Stimulated activated CD4-positive, alpha-beta T cell treated with anti-CD3 and anti-CD28 coated beads, Interleukin-4, amount 100 ng/mL, for 24 hours (primary cell): ENCODE measurements at regions not wholly inside any gene's neighbourhood (a gene's known extent, or its start where the extent isn't known, plus 50 kb on each side); places are given as distances from the start of the nearest gene placed in this dataset.
"Not testable (repeated sequence)": the region's sequence is repeated elsewhere in the genome, so short reads cannot be mapped to it uniquely, and the experiment has no call there.

ENCODE experiments used
- DNase-seq: peaks from one replicate; pipeline ENCODE4 v3.0.0-alpha.2; 2020

DNA sequence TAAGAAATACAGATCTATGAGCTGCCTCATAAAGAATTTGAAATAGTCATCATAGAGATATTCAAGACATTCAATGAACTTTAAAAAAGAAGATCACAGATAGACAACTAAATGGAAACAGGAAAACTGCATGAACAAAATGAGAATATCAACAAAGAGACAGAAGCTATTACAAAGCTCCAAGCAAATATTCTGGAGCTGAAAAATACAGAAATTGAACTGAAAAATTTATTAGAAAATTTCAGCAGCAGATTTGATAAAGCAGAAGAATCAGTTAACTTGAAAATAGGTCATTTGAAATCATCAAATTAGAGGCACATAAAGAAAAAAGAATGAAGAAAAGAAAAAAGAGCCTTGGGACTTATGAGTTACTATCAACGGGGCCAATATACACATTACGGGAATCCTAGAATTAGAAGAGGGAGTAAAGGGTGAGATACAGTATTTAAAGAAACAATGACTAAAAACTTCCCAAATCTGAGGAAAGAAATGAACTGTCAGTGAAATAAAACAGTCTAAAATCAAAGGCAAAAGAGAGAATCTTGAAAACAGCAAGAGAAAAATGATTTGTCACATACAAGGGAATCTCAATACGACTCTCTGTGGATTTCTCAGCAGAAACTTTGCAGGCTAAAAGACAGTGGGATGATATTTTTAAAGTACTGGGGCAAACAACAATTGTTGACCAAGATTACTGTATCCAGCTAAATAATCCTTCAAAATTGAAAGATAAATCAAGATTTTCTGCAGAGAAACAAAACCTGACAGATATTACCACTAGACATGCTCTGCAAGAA lies 641.6 kb downstream of the ANKRD50 start:
- no peak for DNase-seq

DNA sequence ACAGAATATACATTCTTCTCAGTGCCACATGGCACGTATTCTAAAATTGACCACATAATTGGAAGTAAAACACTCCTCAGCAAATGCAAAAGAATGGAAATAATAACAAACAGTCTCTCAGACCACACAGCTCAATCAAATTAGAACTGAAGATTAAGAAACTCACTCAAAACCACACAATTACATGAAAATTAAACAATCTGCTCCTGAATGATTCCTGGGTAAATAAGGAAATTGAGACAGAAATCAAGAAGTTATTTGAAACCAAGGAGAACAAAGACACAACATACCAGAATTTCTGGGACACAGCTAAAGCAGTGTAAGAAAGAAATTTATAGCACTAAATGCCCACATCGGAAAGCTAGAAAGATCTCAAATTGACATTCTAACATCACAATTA lies 637.3 kb downstream of the ANKRD50 start:
- DNase-seq = not testable (repeated sequence)

DNA sequence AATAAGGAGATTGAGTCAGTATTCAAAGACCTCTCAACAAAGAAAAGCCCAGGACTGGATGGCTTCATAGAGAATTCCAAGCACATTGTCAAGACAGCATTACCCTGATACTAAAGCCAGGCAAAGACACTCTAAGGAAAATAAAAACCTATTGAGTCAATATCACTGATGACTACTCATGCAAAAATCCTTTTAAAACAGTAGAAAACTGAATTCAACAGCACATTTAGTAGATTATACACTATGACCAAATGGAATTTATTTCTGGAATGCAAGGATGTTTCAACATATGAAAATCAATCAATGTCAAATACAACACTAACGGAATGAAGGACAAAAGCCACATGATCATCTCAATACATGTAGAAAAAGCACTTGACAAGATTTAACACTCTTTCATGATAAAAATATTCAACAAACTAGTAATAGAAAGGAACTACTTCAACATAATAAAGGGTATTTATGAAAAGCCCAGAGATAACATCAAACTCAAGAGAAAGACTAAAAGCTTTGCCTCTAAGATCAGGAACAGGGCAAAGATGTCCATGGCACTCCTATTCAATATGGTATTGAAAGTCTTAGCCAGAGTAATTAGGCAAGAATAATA lies 633.3 kb downstream of the ANKRD50 start:
- no peak for DNase-seq

DNA sequence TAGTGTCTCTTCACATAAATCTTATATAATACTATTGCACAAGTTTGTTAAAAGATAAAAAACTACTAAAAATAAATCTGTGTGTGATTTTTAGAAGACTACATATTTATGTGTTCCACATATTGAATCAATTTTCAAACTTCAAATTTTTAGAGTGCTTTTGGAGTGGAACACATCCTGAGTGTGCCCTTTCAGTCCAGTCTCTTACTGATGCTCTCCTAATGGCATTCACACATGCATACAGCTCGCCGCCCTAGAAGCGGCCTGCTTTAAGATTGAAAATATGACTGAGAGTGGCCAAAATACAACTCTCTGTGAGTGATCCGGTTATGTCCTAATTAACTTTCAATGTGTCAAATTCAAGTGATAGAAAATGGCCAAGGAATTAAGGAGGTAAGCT lies 628.8 kb downstream of the ANKRD50 start:
- DNase-seq = no peak

DNA sequence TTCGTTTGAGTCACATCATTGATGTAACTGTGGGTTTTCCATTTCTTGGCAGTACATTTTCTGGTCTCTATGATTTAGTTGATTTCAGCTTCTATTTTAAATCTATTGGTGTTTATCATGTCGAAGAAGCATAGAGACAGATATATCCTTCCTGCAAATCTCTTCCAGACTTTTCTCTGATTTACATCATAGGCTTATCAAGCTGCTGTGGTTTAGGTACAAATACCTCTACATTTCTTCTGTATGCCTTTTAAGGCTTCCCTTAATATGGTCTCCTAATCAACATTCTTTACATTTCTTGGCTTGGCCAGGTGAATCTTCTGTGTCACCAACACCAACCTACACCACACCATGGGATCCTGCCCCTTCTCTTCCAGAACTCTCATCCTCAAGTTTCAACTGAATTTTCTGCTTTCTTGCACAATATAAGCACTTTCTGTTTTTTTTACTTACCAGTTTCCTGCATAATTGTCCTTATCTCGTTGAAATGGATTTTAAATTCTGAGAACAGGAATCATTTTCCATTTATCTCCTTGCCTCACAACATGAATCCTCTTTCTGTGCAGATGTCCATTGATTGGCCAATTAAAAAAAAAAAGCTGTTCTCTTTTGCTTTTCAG lies 626.9 kb downstream of the ANKRD50 start:
- DNase-seq = no peak

DNA sequence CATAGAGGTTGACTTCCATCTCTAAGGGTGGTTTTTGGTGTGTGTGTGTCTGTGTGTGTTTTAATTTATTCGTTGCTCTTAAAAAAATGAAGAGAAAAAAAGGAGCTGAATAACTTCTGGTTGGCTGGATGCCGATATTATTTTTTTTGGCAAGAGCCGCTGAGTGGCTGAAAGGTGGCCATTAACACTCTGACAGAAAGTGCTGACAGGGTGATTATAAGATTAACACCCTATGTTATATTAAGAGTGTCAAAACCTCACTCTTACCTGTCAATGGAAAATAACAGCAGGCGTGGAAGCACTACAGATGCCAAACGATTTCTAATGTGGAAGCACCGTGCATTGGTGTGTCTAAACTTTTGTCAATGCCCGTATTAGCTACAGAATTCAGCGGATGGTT lies 622.5 kb downstream of the ANKRD50 start:
- no peak for DNase-seq

DNA sequence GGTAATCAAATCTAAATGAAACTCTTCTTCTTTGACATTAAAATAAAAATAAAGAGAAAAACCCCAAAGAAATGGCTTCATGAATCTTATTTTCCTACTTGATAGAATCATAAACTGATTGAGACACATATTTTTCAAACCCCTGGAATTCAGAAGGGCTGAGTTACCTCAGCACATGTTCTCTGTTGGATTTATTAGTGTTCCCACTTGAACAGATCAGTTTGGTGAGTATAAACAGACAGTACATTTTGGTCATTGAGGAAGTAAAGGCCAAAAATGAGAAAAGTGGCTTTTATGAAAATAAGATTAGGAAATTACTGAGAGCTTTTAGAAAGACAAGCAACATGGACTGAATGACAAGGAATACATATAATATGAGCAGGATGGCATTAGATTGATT lies 620.4 kb downstream of the ANKRD50 start:
- DNase-seq = no peak

DNA sequence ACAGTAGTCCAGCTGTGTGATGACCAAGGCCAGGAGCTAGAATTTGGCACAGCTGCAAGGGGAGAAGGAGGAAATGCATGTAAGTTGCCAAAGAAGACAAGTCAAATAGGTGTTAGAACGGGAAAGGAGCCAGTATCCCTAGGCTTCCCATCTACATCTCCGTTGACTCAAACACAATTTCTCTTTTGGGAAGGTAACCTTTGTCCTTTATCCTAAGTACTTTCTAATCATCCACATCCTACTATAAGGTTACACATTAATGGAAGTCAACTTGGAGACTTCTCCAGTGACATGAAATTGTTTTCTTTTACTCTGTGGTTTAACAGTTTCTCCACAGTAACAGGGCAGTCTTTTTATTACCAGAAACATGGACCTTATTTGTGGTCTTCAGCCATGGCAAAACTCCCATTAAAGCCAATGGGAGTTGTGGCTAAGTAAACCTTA lies 620.0 kb downstream of the ANKRD50 start:
- DNase-seq = no peak

DNA sequence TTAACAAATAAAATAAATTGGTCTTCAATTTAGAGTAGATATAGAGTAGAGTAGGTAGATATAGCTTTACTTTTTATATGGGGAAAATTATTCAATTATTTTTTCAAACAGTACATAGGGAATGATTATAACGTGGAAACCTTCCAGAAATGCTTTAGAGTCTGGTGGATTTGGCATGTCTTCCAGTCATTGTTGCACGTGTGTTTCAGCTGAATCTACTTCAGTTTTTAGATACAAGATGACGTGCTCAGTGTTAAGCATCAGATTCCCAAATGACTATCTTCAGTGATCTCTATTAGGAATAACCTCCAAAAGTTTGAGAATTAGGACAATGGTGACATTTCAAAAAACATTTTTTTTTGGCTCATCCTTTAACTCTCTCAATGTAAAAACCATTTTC lies 616.9 kb downstream of the ANKRD50 start:
- DNase-seq = no peak

DNA sequence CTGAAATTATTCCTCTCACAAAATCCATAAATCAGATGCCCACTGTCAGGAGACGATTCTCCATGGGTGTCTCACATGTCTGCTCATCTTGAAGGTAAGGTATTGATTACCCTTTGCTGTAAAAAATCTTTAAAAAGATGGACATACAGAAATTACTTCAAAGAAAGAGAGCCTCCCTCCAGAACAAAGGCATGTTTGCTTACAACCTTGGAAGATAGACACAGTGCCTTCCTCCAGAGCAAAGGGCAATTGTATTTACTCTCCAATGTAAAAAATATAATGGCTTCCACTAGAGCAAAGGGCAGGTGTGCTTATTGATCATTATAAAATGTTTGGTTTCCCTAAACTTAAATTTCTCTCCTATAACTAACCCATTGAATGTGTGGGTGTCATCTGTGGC lies 616.2 kb downstream of the ANKRD50 start:
- DNase-seq = no peak

DNA sequence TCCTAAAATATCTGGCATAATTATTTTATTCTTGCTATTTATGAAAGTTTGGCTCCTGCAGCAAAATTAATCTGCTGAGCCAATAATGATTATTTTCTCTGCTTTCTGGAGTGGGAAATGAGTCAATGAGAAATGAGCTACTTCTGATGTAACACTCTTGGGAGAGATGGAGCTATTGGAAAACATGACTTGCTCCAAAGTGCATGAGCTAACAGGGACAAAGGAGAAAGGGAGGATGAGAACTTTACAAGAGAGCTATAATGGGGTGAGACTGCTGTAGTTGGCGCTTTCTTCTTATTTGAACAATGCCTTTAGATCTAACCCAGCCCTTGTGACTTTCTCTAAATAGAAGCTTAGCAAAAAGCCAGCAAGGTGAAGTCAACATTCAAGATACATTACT lies 615.1 kb downstream of the ANKRD50 start:
- DNase-seq = no peak

DNA sequence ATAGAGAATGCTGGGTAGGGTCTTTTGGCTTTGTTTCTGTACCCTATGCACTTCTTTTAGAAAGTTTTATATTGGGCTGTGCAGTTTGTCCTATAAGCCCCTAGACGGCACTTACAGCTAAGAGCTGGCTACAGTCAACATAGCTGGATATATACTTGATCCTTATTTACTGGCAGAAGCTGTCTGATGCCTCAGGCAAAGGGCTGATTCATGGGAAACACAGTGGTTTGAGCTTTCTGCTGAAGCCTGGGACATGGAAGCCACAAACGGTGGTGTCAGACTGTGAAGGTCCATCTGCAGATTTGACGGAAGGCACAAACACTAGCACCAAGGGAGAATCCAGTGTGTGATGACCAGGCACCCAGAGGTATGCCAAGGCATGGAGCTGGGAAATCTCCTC lies 608.4 kb downstream of the ANKRD50 start:
- DNase-seq = no peak

DNA sequence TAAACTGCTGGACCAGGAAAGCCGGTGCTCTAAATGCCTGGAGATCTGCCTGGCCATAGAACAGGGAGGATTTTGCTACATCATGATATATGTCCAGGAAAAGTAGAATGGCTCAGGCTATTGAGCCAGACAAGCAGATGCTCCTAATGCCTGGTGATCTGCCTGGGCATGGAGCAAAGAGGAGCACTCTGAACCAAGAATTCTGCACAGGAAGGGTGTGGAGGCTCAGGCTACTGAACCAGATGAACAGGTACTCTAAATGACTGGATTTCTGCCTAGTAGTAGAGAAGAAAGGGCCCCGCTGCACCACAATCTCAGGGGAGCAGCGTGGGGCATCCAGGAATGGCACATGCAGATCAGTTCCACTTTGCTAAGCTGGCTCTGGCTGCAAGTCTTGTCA lies 607.9 kb downstream of the ANKRD50 start:
- no peak for DNase-seq

DNA sequence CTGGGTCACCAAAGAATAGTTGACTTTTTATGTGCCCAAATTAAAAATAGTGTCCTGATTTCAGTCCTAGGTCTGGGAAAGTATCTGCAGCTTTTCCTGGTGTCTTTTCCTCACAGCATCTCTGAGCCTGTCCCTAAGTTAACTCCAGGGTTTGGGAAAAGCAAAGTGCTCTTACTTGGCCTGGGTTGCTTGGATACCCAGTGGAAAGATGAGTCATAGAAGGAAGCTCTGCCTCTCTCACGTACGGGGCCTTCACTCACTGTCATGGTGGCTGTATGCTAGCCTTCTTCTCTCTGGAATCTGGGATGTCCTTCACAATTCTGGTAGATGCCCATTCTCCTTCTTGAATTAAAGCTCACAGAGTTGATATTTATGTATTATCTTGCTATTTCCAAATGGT lies 607.3 kb downstream of the ANKRD50 start:
- no peak for DNase-seq

DNA sequence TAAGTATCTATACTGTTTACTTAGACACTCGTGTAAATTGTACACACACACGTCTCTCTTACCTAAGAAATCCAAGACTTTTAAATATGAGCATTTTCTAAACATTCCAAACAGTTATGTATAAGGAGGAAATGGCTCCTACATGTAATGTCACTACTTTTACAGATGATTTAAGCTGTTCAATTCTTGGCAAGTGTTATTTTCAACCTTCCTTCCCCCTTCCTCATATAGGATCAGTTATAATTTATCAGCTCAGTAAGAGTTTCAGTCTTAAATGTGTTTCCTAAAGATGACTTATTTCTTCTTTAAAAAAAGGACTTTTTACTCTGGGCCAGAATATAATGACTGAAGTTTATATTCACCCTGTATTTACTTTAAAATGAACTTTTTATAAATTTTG lies 601.1 kb downstream of the ANKRD50 start:
- no peak for DNase-seq

DNA sequence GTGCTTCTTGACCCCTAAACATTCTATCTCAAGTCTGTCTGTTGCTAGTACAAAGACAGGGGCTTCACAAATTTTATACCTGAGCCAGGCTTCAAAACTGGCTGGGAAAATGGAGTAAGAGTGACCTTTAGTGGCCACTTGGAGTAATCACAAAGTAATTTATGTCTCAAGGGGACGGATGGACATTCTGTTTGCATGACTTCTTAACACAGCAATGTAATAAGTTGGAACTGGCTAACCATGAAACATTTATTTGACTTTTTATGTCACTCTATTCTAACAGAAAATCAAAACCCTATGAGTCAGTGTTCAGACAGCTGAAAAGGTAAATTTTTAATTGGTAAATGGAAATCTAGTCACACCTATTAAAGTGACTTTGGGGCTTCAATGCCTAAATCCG lies 600.6 kb downstream of the ANKRD50 start:
- no peak for DNase-seq

DNA sequence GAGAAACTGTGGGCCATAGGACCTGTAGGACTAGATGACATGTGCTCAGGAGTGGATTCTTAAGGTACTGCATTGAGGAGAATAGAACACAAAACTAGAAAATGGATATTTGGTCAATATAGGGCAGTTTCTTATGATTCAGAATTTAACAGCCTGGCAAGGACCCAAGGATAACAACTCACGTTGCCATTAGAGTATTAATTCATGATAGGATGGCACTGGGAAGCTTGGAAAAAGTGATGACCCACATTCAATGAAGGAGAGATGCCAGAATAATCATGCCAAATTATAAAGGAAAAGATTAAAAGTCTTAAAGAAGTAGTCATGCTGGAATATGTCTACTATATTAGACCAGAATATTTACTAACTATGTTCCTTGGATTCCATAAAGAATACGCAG lies 594.5 kb downstream of the ANKRD50 start:
- DNase-seq = no peak

DNA sequence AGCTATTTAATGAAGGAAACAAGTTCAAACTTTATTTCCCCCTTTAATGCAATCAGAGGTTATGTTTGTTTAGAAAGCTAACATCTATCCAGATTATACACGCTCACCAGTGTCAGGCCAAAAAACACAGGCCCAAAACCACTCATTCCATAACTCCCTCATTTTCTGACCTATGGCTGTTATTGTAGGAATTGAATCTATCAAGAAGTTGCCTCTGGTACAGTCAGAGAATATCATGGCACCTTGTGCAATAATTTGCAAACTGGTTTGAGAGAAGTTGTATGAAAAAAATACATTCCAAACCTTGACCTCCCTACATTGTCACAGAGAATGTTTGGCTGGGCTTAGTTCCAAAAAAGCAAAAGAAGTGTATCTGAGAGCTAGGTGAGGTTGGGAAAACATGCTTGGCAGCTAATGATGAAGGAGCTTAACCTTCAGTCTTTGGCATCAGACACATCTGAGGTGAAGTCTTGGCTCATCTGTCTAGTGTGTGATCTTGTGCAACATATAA lies 591.0 kb downstream of the ANKRD50 start:
- no peak for DNase-seq

DNA sequence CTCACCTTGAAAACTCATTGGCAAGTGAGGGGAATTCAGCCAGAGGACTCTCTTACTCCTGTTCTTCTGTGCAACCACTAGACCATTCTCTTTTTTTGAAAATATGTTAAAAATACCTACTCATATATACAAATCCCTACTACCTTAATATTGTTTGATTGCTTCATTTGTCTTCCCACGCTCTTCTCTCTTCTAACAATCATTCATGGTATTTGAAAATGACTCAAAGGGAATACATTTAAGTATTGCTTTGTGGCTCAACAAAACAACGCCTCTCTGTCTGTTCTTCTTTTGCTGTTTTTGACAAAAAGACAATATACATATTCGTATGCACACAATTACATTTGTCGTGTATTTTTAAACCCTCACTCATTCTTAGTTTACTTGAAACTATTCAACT lies 589.4 kb downstream of the ANKRD50 start:
- DNase-seq = no peak

DNA sequence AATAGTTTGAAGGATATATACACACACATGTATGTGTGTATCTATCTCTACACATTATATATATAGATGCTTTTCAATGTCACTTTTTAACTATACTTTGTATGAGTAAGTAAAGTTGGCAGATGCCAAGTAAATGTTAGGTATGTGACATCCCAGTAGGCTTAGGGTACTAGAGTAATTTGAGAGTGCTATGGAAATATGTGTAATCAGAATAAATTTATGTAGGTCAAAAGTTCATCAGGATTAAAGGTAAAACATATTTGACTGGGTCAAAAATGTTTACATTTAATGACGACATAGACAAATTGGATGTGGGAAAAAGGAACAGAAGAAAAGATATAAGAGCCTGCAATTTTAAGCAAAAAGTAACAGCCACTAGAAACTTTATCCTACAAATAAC lies 588.8 kb downstream of the ANKRD50 start:
- no peak for DNase-seq

DNA sequence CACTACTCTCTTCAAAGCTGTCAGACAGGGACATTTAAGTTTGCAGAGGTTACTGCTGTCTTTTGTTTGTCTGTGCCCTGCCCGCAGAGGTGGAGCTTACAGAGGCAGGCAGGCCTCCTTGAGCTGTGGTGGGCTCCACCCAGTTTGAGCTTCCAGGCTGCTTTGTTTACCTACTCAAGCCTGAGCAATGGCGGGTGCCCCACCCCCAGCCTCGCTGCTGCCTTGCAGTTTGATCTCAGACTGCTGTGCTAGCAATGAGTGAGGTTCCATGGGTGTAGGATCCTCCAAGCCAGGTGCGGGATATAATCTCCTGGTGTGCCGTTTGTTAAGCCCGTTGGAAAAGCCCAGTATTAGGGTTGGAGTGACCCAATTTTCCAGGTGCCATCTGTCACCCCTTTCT lies 581.2 kb downstream of the ANKRD50 start:
- DNase-seq = not testable (repeated sequence)

DNA sequence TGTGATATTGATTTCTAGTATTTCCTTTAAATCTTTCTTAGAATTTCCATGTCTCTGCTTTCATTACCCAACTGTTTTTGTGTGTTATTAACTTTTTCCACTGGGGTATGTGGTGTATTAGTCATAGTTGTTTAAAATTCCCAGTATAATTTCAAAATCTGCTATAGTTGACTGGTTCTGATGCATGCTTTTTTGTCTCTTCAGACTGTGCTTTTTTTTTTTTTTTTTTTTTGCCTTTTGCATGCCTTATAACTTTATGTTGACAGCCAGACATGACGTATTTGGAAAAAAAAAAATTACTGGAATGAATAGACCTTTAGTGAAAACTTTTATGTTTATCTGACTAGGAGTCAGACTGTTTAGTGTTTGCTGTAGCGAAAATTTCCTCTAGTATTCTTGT lies 580.4 kb downstream of the ANKRD50 start:
- DNase-seq = no peak

DNA sequence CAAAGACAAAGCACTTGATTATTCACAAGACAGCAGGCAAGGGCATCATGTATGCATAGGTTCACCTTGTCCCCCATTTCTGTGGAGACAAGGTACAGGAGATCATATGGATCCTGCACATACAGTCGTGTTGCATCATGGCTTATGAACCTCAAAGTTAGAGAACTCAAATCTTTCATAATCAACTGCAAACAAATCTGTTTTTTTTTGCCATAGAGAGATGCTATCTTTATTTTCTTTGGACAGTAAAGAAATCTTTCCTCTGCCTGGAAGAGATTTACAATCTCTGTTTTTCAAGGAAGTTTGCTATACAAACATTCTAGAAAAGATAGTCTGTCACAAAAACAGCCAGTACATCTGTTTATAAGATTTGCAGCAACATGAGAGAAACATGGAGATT lies 578.8 kb downstream of the ANKRD50 start:
- DNase-seq = no peak

DNA sequence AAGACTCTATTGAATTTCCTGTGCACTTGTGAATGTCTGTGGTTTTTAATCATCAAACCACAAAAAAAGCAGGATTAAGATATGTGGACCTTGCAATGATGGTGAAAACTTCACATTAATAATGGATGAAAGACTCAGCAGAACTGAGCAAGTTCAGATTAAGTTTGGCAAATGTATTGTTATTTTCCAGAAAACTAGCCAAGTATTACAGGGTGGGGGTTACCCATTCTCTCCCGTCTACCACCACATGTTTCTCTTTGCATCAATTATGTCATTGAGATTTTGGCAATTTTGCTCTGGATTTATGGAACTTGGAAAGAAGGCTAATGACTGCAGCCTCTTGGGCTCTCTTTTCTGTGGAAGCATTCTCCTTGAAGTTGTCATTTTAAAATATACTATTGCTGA lies 577.1 kb downstream of the ANKRD50 start:
- no peak for DNase-seq
